Omental fat pad (tissue), 3 donors: ENCODE measurements at regions not wholly inside any gene's neighbourhood (a gene's known extent, or its start where the extent isn't known, plus 50 kb on each side); places are given as distances from the start of the nearest gene placed in this dataset.
"Not testable (repeated sequence)": the region's sequence is repeated elsewhere in the genome, so short reads cannot be mapped to it uniquely, and the experiment has no call there.

Source experiments
- ATAC-seq: fragments of 150-250 bp; one replicate; pipeline ENCODE4 v1.9.1; 2016; ENCODE audit warnings: mild to moderate bottlenecking, moderate library complexity; ENCODE audit not compliant: low FRiP score
- DNase-seq: peaks from one replicate; pipeline ENCODE4 v3.0.0-alpha.2; 2019; ENCODE audit warnings: low spot score
- TF ChIP-seq, protein P1 (sequence below), 3 donors: fragments of 450-650 bp; IDR thresholded peaks; one replicate each; pipeline ENCODE4 v1.5.1; 2016 to 2017; ENCODE audit warnings: antibody characterized with exemption in 3 of 3, mild to moderate bottlenecking in 3 of 3, moderate library complexity in 2 of 3

DNA sequence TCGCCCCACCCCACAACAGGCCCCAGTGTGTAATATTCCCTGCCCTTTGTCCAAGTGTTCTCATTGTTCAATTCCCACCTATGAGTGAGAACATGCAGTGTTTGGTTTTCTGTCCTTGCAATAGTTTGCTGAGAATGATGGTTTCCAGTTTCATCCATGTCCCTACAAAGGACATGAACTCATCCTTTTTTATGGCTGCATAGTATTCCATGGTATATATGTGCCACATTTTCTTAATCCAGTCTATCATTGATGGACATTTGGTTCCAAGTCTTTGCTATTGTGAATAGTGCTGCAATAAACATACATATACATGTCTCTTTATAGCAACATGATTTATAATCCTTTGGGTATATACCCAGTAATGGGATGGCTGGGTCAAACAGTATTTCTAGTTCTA is 132.7 kb downstream of the SNX10 start:
- ATAC-seq, DNase-seq: not testable (repeated sequence)

GRCh38 chr7:26425655-26426054 is 134.0 kb downstream of the SNX10 start:
- DNase-seq (no peak), ATAC-seq (no peak)
- TF ChIP-seq, protein P1, sequence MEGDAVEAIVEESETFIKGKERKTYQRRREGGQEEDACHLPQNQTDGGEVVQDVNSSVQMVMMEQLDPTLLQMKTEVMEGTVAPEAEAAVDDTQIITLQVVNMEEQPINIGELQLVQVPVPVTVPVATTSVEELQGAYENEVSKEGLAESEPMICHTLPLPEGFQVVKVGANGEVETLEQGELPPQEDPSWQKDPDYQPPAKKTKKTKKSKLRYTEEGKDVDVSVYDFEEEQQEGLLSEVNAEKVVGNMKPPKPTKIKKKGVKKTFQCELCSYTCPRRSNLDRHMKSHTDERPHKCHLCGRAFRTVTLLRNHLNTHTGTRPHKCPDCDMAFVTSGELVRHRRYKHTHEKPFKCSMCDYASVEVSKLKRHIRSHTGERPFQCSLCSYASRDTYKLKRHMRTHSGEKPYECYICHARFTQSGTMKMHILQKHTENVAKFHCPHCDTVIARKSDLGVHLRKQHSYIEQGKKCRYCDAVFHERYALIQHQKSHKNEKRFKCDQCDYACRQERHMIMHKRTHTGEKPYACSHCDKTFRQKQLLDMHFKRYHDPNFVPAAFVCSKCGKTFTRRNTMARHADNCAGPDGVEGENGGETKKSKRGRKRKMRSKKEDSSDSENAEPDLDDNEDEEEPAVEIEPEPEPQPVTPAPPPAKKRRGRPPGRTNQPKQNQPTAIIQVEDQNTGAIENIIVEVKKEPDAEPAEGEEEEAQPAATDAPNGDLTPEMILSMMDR (IDR thresholded peaks at IDR 0.05) = no peak

DNA sequence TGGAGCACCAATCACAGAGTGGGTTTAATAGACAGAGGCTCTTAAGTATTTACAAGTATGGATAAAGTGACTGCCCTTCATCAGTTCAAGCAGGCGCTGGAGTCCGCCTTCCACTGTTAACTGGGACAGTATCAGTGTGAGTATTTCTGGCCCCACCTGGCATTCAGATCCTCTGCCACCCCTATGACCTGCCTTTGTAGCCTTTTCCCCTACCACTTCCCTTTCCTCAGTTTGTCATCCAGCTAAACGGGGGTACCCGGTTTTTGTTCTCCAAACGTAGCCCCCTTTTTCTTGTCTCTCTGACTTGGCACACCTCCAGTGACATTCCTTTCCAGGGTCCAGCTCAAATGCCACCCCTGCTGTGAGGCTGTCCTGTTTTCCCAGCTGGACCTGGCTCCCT is 134.4 kb downstream of the SNX10 start:
- no peak for ATAC-seq
- no peak for DNase-seq
- TF ChIP-seq, protein P1 (IDR thresholded peaks at IDR 0.05) = no peak

GRCh38 chr7:26428571-26428970 is 136.9 kb downstream of the SNX10 start:
- ATAC-seq = no peak

GRCh38 chr7:26429168-26429567 is 137.5 kb downstream of the SNX10 start:
- DNase-seq = no peak
- no peak for ATAC-seq
- TF ChIP-seq, protein P1 (IDR thresholded peaks at IDR 0.05) = no peak

More at GRCh38 chr7:26428571-26428970, 136.9 kb downstream of the SNX10 start:
- no peak for DNase-seq
- TF ChIP-seq, protein P1 (IDR thresholded peaks at IDR 0.05) = no peak

- DNase-seq (no peak), ATAC-seq (no peak)
- TF ChIP-seq, protein P1 (IDR thresholded peaks at IDR 0.05) = no peak
These were observed 143.3 kb downstream of the SNX10 start for GRCh38 chr7:26434974-26435373.

- no peak for DNase-seq
- TF ChIP-seq, protein P1 (IDR thresholded peaks at IDR 0.05) = no peak
- no peak for ATAC-seq
These were observed 145.4 kb downstream of the SNX10 start for GRCh38 chr7:26437003-26437532.

DNA sequence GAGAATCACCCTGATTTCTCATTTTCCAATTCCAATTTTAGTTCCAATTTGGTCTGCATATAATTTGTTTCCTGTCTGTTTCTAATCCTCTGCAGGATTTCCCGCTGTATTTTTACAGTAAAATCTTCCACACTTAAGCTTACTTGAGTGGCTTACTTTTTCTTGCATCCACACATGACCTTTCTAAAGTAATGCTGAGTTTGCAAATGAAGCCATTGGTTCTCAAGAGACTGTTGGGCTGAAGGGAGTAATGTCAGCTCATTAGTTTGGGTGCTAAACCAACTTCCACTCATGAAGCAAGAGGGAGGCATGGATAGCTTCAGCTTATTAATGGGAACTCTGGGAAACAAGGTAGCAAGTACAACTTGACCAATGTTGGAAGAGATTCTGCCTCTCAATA is 146.4 kb downstream of the SNX10 start:
- DNase-seq (no peak), ATAC-seq (no peak)
- TF ChIP-seq, protein P1 (IDR thresholded peaks at IDR 0.05) = no peak
